ENCODE measurements at regions not wholly inside any gene's neighbourhood (a gene's known extent, or its start where the extent isn't known, plus 50 kb on each side); places are given as distances from the start of the nearest gene placed in this dataset.

DNA sequence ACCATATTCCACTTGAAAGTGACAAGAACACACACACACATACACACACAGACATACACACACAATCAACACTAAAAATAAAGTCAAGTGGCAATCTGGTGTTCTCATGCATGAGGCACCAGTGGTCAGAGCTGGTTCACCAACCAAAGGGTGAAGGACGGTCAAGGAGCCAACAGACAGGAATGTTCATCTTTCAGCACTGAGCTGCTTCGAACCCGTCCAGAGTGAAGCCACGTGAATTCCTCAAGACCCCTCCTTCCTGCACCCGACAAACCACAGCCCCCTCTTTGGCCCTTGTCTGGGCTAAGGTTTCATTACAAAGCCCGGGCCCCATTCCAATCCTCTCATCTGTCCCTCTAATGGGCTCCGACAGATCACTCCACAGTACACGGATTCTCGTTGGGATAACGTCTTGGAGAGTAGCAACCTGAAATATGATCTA, 84.5 kb upstream of the SMIM23 start:
- H4K20me1 ChIP-seq (ENCODE audit: insufficient read depth) = no peaks in the 10 kb centered on the region
- no peak overlapping the region for H3K27ac ChIP-seq
- H3K79me2 ChIP-seq (ENCODE audit: insufficient read depth, low read depth) = no peaks in the 10 kb centered on the region
- H3K9ac ChIP-seq = no peak overlapping the region
- H2AFZ ChIP-seq (ENCODE audit: low read depth) = no peak overlapping the region
- H3K4me3 ChIP-seq (IDR thresholded peaks at IDR 0.05; ENCODE audit: insufficient read depth, low read depth, low read length) = no peak overlapping the region
- no peaks in the 10 kb centered on the region for H3K36me3 ChIP-seq (ENCODE audit: insufficient read depth)
- H3K4me1 ChIP-seq (ENCODE audit: low read depth, poor library complexity, severe bottlenecking) = no peaks in the 10 kb centered on the region
- no peak for TF ChIP-seq CTCF (conservative IDR thresholded peaks at IDR 0.05; ENCODE audit: low read depth, low read length)
- H3K27me3 ChIP-seq (ENCODE audit: insufficient read depth, low read depth) = no peaks in the 10 kb centered on the region
- no peak overlapping the region for H3K4me2 ChIP-seq

GRCh38 chr5:171702135-171702770, 83.4 kb upstream of the SMIM23 start:
- no peak overlapping the region for H3K27ac ChIP-seq
- H3K36me3 ChIP-seq (ENCODE audit: insufficient read depth) = no peaks in the 10 kb centered on the region
- no peaks in the 10 kb centered on the region for H3K27me3 ChIP-seq (ENCODE audit: insufficient read depth, low read depth)
- H3K4me3 ChIP-seq (IDR thresholded peaks at IDR 0.05; ENCODE audit: insufficient read depth, low read depth, low read length) = no peak overlapping the region
- H3K9ac ChIP-seq = no peak overlapping the region
- no peaks in the 10 kb centered on the region for H4K20me1 ChIP-seq (ENCODE audit: insufficient read depth)
- no peak for TF ChIP-seq CTCF (conservative IDR thresholded peaks at IDR 0.05; ENCODE audit: low read depth, low read length)
- H3K4me2 ChIP-seq = no peak overlapping the region
- no peaks in the 10 kb centered on the region for H3K79me2 ChIP-seq (ENCODE audit: insufficient read depth, low read depth)
- no peak overlapping the region for H2AFZ ChIP-seq (ENCODE audit: low read depth)
- no peaks in the 10 kb centered on the region for H3K4me1 ChIP-seq (ENCODE audit: low read depth, poor library complexity, severe bottlenecking)

DNA sequence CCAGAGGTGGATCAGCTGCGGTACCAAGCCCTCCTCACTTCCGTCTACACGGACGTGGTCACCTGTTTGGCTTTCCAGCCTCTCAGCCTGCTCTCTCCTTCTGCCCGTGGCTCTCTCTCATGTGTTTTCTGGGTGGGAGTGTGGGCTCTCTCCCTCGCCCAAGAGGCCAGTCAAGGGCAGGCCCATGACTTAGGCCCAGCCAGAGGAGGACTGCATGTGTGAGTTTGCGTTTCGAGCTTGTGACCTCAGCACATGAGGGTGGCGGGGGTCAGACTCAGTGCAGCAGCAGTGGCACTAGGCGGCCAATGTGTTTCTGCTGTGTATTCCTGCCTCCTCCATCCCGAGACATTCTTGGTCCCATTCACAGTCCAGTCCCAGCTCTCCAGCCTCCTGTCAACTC, 82.5 kb upstream of the SMIM23 start:
- no peak for TF ChIP-seq CTCF (conservative IDR thresholded peaks at IDR 0.05; ENCODE audit: low read depth, low read length)
- Histone ChIP-seq H3K27me3 (ENCODE audit: insufficient read depth, low read depth) (no peaks in the 10 kb centered on the region), H3K4me2 (no peak overlapping the region), H4K20me1 (ENCODE audit: insufficient read depth) (no peaks in the 10 kb centered on the region), H3K9ac (no peak overlapping the region), H3K79me2 (ENCODE audit: insufficient read depth, low read depth) (no peaks in the 10 kb centered on the region), H3K4me3 (IDR thresholded peaks at IDR 0.05; ENCODE audit: insufficient read depth, low read depth, low read length) (no peak overlapping the region), H3K36me3 (ENCODE audit: insufficient read depth) (no peaks in the 10 kb centered on the region), H3K27ac (no peak overlapping the region), H2AFZ (ENCODE audit: low read depth) (no peak overlapping the region), H3K4me1 (ENCODE audit: low read depth, poor library complexity, severe bottlenecking) (no peaks in the 10 kb centered on the region)

GRCh38 chr5:171705036-171705435, 80.6 kb upstream of the SMIM23 start:
- H2AFZ ChIP-seq (ENCODE audit: low read depth) = no peak overlapping the region
- no peaks in the 10 kb centered on the region for H4K20me1 ChIP-seq (ENCODE audit: insufficient read depth)
- no peaks in the 10 kb centered on the region for H3K27me3 ChIP-seq (ENCODE audit: insufficient read depth, low read depth)
- H3K36me3 ChIP-seq (ENCODE audit: insufficient read depth) = no peaks in the 10 kb centered on the region
- TF ChIP-seq CTCF (conservative IDR thresholded peaks at IDR 0.05; ENCODE audit: low read depth, low read length) = no peak
- no peaks in the 10 kb centered on the region for H3K4me1 ChIP-seq (ENCODE audit: low read depth, poor library complexity, severe bottlenecking)
- H3K9ac ChIP-seq = no peak overlapping the region
- H3K4me3 ChIP-seq (IDR thresholded peaks at IDR 0.05; ENCODE audit: insufficient read depth, low read depth, low read length) = no peak overlapping the region
- H3K4me2 ChIP-seq = no peak overlapping the region
- no peak overlapping the region for H3K27ac ChIP-seq
- H3K79me2 ChIP-seq (ENCODE audit: insufficient read depth, low read depth) = no peaks in the 10 kb centered on the region

All from KMS-11 (cell line).